Astrocyte of the hippocampus (primary cell): ENCODE measurements at regions not wholly inside any gene's neighbourhood (a gene's known extent, or its start where the extent isn't known, plus 50 kb on each side); places are given as distances from the start of the nearest gene placed in this dataset.
A peak's percentile ranks its signal among the peaks of the same experiment; 100 is the strongest.
"Not testable (repeated sequence)": the region's sequence is repeated elsewhere in the genome, so short reads cannot be mapped to it uniquely, and the experiment has no call there.

Experiments used
- DNase-seq: peaks from one replicate; pipeline ENCODE4 v3.0.0; 2011; ENCODE audit warnings: low read depth, low spot score

DNA sequence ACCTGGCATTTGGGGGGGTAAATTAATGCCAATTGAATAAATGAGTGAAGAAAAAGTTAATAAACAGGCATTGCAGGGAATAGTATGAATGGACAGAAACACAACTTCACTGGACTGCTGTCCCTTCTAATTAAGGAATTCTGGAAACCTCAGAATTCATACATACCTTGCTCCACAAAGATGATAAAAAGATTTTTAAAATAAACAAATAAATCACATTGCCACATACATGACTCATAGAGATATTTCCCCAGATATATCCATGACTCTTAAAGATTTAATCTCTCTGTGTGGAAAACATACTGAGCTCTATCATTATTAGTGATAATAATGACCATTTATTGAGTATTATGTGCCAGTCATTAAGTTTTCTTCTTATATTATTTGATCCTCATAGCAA is 469.0 kb upstream of the MEF2C start:
- DNase-seq: no peak

DNA sequence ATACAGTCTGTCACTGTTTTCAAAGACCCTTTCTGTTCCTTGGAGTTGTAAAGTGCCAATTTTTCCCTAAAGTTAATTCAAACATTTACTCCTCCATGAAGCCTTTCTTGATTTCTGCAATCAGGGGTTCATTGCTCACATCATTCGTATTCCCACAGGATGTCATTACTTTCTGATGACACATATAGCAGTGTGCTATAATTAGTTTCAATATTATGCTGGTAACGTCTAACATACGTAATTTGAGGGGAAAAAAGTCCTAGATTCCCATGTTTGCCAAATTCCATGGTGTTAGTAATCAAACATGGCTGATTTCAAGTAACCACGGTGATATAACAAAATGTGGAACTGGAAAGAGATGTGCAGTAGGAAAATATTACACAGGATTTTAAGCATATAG is 468.2 kb upstream of the MEF2C start:
- DNase-seq: peak; percentile 47

- DNase-seq: no peak
Measured at GRCh38 chr5:89350684-89351083, 467.7 kb upstream of the MEF2C start.

DNA sequence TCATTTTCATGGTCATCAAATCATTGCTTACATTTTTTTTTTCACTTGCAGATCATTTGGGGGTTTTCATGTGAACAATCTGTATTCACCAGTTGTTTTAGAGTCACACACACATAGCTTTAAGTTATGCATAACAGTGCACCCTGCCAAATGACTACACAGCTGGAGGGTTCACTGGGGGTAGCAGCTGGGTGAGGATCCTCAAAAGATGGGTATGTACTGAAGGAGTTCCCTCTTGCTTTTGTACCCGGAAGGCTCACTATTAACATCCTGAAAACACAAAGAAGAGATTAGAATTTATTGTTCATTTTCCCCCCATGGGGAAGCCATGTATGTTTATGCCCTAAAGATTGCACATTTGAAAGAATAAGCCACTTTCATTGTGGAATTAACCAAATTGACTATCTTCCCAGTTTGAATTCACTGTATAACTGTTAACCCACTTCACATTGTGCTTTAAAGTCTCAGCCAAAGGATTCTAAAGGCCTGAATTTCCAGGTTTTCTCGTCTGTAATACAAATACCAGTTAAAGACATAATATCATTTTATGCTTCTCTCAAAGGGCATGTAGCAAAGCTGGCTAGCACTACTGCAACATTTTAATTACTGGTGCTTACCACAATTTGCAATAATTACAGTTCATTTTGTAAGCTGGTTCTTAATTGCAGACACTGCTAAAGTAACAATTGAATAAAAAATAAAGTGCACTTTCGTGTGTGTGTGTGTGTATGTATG is 466.4 kb upstream of the MEF2C start:
- no peak for DNase-seq

GRCh38 chr5:89346573-89346972 is 463.6 kb upstream of the MEF2C start:
- no peak for DNase-seq

DNA sequence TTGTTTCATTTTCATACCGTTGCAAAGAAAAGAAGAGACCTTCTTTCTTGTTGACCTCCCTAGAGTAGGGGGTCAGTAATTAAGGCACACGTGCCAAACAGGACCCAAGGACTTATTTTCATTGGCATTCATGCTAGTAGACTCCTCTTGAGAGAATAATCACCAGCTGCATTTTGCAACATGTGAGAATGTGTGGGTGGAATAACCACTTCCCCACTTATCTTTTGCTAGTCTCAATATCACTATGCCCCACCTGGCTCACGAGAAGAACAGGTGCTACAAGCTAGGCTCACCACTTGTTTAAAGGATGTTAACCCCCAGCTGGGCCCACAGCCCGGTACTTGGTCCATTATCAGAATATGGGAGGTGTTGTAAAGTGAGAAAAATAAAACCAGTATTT is 460.7 kb upstream of the MEF2C start:
- DNase-seq: peak; percentile 1

GRCh38 chr5:89342106-89342876 is 459.3 kb upstream of the MEF2C start:
- DNase-seq: peak; percentile 80

DNA sequence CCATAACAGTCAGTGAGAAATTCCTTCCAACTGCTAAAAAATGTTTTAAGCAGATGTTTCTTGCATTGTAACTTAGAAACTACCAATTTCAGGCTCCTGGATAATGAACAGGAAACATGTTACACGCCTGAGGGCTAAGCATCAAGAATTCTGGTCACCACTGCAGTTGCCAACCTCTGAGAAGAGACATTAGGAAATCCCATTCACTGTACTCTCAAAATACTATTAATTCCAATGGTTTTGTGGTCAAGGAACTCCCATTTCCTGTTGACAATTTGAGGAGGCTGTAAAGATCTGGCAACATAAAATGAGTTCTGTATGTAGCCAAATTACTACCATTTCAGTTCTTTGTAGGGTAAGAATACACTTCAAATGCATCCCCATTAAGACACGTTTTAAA is 456.0 kb upstream of the MEF2C start:
- peak; percentile 63 for DNase-seq

DNA sequence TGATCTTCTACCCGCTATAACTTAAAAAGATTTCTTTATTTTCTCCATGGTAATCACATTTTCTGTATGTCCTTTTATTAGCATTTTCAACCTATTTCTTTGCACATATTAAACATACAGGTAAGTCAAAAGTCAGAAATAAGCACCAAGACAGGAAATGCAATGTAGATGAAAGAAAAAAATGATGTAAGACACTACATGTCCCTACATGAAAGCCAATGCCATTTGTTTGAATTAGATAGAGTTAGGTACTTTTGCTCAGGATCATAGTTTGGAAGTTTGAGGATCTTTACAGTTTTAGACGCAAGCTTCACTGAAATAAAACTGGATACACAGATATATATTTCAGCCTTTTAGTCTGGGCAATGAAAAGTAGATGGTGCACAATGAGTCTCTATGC is 453.1 kb upstream of the MEF2C start:
- no peak for DNase-seq

- DNase-seq: no peak
Measured at GRCh38 chr5:89330140-89330539, 447.2 kb upstream of the MEF2C start.

DNA sequence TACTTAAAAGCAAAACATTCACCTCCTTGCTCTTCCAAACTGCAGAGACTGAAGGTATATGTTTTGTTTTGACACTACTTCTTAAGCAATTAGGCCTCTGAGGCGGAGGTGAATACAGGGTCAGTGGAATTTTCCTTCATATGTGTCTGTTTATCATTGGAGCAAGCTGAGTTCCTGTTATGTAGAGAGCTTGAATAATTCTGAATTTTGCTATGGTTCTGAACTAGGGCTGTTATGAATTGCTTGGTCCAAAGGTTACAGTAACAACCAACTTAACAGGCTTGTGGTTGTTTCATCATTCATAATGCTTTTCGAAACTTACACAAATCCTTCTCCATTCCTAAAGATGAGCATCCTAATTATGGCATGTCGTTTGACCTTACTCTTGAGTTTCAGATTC is 444.6 kb upstream of the MEF2C start:
- DNase-seq: no peak

DNA sequence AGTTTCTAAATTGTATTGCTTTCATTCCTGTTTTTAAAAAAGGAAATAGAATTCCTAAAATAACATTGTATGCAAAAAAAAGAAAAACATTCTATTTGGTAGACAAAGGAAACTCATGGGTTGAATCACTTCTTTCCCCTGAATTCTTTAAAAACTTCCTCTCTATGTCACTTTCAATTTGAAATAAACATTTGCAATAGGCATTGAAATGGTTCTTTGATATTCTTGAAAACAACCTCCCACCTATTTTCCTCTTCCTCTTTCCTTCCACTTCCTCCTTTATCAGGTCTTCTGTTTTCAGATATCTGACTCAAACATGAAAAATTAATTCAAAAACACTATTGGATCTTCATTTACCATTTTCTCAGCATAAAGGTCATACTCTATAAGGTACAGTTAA is 442.0 kb upstream of the MEF2C start:
- no peak for DNase-seq

- no peak for DNase-seq
Measured at GRCh38 chr5:89320421-89321277, 437.7 kb upstream of the MEF2C start.

GRCh38 chr5:89317838-89318237 is 434.9 kb upstream of the MEF2C start:
- DNase-seq: not testable (repeated sequence)

DNA sequence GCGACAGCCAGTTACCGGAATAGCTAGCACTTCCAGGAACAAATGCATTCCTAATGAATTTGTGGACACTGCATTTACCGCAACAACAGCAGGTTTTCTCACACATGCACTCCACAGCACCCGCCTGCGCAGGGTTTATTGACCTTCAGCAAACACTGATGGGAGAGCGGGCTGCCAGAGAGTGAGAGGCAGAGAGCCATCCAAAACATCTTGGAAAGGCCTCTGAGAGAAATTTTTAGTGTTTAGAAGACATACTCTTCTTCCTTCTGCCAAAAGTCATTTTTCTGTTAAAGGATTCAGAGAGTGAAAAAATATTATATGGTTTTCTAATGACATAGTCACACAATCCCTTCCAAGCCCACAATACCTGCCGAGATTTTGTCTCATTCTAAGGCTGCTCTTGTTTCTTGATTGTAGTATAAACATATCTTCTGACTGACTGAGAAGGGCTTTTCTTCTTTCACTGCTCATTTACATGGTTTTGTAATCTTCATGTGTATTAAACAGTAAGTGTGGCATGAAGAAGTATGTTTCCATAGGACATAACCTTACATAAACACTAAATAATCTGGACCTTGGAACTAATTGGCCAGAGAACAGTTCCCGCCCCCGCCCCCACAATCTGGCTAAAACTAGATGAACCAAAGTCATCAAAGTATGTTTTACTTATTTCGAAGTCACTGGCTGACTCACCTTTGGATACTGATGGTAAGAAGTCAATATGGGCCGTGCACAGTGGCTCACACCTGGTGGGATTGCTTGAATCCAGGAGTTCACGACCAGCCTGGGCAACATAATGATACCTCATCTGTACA is 432.5 kb upstream of the MEF2C start:
- peak; percentile 66 for DNase-seq

DNA sequence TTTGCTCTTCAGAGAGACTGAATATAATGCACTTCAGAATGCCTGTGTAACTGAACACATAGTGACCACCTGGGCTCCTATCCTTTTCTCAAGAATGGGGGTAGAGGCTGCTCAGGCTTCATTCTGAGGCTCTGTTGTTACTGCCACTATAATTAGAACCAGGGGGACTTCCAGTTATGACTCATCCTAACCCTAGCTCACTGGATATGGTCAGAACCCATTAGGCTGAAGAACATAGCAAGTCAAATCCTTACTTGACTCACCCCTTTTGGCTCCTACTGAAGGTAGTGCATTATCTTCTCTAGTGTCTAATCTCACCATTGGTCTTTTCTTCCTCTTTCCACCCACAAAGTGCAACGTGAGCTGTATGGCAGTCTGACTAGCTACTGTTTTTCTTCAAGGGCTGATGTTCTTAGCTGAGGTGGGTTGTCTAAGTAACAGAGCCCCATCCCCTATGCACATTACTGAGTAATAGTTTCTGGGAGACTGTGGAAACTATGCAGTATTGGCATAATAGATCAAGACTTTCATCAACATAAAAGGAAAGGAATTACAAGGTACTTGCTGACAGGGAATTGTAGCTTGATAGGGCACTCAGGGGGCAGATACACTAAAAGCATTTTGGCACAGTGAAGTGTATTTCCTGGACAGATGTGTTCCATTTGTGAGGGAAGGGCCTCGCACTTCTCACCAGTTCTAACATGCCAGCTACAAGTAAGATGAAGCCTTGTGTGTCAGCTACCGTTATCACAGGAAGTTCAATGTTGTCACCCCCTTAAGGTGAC is 431.0 kb upstream of the MEF2C start:
- peak; percentile 76 for DNase-seq

DNA sequence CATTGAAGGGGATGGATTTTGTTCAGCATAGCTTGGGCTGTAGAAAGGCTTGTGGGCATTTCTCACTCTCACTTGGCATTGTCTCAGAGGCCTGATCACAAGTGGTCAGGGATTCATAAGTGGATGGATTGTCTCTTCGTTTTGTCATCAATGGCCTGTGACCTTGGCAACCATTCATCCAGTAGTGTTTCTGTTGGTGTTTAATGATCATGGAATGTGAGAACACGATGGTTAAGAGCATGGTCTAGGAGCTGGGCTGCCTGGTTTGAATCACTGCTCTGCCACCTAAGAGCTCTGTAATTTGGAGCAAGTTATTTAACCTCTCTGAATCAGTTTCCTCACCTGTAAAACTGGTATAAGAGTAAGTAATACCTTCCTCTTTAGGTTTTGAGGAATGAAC is 430.1 kb upstream of the MEF2C start:
- DNase-seq: peak; percentile 75

- no peak for DNase-seq
Measured at GRCh38 chr5:89309268-89309667, 426.3 kb upstream of the MEF2C start.

- DNase-seq: no peak
Measured at GRCh38 chr5:89308606-89309040, 425.6 kb upstream of the MEF2C start.

- no peak for DNase-seq
Measured at GRCh38 chr5:89307972-89308371, 425.0 kb upstream of the MEF2C start.

DNA sequence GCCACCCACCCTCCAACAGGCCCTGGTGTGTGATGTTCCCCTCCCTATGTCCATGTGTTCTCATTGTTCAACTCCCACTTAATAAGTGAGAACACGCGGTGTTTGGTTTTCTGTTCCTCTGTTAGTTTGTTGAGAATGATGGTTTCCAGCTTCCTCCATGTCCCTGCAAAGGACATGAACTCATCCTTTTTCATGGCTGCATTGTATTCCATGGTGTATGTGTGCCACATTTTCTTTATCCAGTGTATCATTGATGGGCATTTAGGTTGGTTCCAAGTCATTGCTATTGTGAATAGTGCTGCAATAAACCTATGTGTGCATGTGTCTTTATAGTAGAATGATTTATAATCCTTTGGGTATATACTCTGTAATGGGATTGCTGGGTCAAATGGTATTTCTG is 424.2 kb upstream of the MEF2C start:
- DNase-seq: not testable (repeated sequence)
